ENCODE measurements at regions not wholly inside any gene's neighbourhood (a gene's known extent, or its start where the extent isn't known, plus 50 kb on each side); places are given as distances from the start of the nearest gene placed in this dataset.

DNA sequence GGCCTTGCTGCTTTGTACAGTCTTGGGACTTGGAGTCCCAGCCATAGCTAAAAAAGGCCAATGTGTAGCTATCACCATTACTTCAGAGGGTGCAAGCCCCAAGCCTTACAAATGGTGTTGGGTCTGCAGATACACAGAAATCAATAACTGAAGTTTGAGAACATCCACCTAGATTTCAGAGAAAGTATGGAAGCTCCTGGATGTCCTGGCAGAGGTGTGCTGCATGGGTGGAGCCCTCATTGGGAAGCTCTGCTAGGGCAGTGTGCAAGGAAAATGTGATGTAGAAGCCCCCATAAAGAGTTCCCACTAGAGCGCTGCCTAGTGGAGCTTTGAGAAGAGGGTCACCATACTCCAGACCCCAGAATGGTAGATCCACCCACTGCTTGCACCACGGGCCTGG, 626.7 kb upstream of the COX7C start:
- TF ChIP-seq, protein P1, sequence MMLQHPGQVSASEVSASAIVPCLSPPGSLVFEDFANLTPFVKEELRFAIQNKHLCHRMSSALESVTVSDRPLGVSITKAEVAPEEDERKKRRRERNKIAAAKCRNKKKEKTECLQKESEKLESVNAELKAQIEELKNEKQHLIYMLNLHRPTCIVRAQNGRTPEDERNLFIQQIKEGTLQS (IDR thresholded peaks at IDR 0.05): no peak
- no peak for TF ChIP-seq SP1 (IDR thresholded peaks at IDR 0.05)
- TF ChIP-seq JUND (IDR thresholded peaks at IDR 0.05): no peak
- TF ChIP-seq, protein P2, sequence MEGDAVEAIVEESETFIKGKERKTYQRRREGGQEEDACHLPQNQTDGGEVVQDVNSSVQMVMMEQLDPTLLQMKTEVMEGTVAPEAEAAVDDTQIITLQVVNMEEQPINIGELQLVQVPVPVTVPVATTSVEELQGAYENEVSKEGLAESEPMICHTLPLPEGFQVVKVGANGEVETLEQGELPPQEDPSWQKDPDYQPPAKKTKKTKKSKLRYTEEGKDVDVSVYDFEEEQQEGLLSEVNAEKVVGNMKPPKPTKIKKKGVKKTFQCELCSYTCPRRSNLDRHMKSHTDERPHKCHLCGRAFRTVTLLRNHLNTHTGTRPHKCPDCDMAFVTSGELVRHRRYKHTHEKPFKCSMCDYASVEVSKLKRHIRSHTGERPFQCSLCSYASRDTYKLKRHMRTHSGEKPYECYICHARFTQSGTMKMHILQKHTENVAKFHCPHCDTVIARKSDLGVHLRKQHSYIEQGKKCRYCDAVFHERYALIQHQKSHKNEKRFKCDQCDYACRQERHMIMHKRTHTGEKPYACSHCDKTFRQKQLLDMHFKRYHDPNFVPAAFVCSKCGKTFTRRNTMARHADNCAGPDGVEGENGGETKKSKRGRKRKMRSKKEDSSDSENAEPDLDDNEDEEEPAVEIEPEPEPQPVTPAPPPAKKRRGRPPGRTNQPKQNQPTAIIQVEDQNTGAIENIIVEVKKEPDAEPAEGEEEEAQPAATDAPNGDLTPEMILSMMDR (IDR thresholded peaks at IDR 0.05; ENCODE audit: low read depth, low read length, missing input control): no peak
- TF ChIP-seq, protein P3, sequence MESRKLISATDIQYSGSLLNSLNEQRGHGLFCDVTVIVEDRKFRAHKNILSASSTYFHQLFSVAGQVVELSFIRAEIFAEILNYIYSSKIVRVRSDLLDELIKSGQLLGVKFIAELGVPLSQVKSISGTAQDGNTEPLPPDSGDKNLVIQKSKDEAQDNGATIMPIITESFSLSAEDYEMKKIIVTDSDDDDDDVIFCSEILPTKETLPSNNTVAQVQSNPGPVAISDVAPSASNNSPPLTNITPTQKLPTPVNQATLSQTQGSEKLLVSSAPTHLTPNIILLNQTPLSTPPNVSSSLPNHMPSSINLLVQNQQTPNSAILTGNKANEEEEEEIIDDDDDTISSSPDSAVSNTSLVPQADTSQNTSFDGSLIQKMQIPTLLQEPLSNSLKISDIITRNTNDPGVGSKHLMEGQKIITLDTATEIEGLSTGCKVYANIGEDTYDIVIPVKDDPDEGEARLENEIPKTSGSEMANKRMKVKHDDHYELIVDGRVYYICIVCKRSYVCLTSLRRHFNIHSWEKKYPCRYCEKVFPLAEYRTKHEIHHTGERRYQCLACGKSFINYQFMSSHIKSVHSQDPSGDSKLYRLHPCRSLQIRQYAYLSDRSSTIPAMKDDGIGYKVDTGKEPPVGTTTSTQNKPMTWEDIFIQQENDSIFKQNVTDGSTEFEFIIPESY (IDR thresholded peaks at IDR 0.05): no peak
- no peak for TF ChIP-seq EGR1 (IDR thresholded peaks at IDR 0.05; ENCODE audit: low read depth in 2 of 2)
- no peak for TF ChIP-seq TAF1 (conservative IDR thresholded peaks at IDR 0.05)

Data from liver (tissue), 3 donors.